ENCODE measurements at regions not wholly inside any gene's neighbourhood (a gene's known extent, or its start where the extent isn't known, plus 50 kb on each side); places are given as distances from the start of the nearest gene placed in this dataset.
A peak's percentile ranks its signal among the peaks of the same experiment; 100 is the strongest.

DNA sequence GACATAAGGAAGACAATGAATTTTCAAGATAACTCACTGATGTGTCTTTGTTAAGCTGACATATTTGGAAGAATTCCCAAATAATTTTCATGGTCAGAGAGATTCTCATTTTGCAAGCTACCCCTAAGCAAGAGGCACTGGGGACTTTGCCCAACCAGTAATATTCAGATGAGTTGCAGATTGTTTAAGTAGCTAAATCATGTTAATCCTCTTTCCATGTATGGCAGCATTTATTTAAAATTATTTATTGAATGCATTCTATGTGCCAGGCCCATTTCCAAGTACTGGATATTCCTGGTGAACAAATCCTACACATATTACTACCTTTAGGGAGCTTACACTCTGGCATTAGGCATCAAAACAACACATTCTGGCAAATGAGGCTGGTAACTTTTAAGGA is 56.5 kb upstream of the BACH1 start:
- DNase-seq (ENCODE audit: low read depth) = no peak
- TF ChIP-seq, protein P1, sequence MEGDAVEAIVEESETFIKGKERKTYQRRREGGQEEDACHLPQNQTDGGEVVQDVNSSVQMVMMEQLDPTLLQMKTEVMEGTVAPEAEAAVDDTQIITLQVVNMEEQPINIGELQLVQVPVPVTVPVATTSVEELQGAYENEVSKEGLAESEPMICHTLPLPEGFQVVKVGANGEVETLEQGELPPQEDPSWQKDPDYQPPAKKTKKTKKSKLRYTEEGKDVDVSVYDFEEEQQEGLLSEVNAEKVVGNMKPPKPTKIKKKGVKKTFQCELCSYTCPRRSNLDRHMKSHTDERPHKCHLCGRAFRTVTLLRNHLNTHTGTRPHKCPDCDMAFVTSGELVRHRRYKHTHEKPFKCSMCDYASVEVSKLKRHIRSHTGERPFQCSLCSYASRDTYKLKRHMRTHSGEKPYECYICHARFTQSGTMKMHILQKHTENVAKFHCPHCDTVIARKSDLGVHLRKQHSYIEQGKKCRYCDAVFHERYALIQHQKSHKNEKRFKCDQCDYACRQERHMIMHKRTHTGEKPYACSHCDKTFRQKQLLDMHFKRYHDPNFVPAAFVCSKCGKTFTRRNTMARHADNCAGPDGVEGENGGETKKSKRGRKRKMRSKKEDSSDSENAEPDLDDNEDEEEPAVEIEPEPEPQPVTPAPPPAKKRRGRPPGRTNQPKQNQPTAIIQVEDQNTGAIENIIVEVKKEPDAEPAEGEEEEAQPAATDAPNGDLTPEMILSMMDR (IDR thresholded peaks at IDR 0.05; ENCODE audit: insufficient read depth, low read depth, low read length, missing control alignments) = no peak
- no peak overlapping the region for H3K4me3 ChIP-seq (ENCODE audit: low read depth, low read length)

DNA sequence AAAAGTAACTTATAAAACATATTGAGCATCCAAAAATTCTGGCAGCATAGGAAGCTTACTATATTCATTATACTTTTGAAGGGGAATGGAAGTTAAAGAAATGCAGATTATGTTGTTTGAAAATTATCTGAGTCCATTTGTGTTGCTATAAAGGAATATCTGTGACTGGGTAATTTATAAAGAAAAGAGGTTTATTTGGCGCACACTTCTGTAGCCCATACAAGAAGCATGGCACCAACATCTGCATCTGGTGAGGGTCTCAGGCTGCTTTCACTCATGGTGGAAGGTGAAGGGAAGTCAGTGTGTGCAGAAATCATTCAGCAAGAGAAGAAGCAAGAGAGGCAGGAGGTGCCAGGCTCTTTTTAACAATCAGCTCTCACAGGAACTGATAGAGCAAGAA is 55.5 kb upstream of the BACH1 start:
- no peak for DNase-seq (ENCODE audit: low read depth)
- H3K4me3 ChIP-seq (ENCODE audit: low read depth, low read length) = no peak overlapping the region
- TF ChIP-seq, protein P1 (IDR thresholded peaks at IDR 0.05; ENCODE audit: insufficient read depth, low read depth, low read length, missing control alignments) = no peak

DNA sequence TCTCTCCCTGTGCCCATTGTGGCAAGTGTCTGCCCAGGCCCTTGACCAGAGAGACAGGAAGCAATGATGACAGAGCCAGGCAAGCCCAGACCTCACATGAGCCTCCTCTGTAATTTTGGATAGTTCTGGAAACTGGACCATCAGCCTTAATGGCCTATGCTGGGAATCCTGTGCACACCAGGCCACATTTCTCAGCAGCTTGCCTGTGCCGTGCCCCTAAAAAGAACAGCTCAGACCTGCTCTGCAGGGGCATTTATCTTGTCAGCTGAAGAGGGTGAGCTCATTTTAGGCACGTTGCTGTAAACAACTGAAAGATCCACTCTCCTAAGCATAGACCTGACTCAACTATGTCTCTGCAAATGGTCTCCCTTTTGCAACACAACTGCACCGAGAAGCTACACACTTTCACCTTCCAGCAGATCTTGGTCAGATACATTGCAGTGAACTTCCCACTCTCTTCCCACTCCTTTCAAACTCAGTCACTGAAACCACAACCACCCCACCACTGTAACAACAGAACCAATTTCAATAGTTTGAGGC is 53.5 kb upstream of the BACH1 start:
- peak; percentile 64 for DNase-seq (ENCODE audit: low read depth)
- H3K4me3 ChIP-seq (ENCODE audit: low read depth, low read length) = no peak overlapping the region
- TF ChIP-seq, protein P1 (IDR thresholded peaks at IDR 0.05; ENCODE audit: insufficient read depth, low read depth, low read length, missing control alignments) = no peak

DNA sequence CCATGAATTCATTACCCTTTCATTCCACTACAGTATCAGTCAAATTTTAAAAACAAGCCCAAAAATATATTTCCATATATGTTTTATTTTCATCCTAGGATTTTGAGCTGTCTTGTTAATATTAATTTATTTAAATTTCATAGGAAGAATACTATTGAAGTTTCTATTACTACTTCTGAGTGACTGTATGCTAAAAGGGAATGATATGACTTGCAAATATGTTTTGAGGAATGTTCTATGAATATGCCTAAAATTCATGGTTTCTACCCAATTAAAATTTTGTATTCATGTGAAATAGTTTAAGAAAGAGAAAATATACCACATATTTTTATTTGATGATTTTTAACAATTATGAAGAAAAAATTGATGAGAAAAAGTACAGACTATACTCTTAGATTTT is 52.9 kb upstream of the BACH1 start:
- TF ChIP-seq, protein P1 (IDR thresholded peaks at IDR 0.05; ENCODE audit: insufficient read depth, low read depth, low read length, missing control alignments) = no peak
- no peak for DNase-seq (ENCODE audit: low read depth)
- no peak overlapping the region for H3K4me3 ChIP-seq (ENCODE audit: low read depth, low read length)

DNA sequence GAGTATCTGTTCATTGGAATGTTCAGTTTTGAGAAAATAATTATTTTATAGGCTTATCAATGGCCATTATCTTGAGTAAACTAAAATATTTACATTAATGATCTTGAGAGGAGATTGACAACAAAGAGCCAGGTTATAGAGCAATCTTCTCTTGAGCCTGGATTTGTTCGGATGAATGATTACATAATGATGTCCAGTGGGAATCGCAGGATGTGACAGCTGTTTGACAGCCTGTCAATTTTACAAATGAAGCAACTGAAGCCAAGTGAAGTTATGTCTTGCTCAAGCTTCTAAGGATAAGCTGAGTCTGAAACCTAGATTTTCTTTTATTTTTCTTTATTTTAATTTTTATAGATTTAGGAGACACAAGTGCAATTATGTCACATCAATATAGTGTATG is 52.1 kb upstream of the BACH1 start:
- TF ChIP-seq, protein P1 (IDR thresholded peaks at IDR 0.05; ENCODE audit: insufficient read depth, low read depth, low read length, missing control alignments) = no peak
- H3K4me3 ChIP-seq (ENCODE audit: low read depth, low read length) = no peak overlapping the region
- no peak for DNase-seq (ENCODE audit: low read depth)

DNA sequence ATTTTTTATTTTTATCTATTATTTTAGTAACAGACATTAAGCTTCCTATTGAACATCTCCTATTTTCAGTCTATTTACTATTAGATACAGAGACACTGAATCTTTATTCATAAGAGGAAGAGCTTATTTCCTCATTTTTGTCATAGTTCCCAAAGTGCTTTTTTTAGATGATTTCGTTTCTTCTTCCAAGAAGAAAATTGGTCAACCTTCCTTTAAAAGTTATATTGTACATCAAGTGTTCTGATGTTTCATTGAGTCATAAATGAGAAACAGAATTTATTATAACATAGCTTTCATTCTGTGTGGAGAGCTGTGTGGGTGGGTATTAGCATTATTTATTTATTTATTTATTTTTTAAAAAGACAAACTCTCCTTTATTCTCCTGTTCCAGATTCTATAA is 50.6 kb upstream of the BACH1 start:
- no peak overlapping the region for H3K4me3 ChIP-seq (ENCODE audit: low read depth, low read length)
- TF ChIP-seq, protein P1 (IDR thresholded peaks at IDR 0.05; ENCODE audit: insufficient read depth, low read depth, low read length, missing control alignments) = no peak
- DNase-seq (ENCODE audit: low read depth) = no peak
